ENCODE measurements at regions not wholly inside any gene's neighbourhood (a gene's known extent, or its start where the extent isn't known, plus 50 kb on each side); places are given as distances from the start of the nearest gene placed in this dataset.

DNA sequence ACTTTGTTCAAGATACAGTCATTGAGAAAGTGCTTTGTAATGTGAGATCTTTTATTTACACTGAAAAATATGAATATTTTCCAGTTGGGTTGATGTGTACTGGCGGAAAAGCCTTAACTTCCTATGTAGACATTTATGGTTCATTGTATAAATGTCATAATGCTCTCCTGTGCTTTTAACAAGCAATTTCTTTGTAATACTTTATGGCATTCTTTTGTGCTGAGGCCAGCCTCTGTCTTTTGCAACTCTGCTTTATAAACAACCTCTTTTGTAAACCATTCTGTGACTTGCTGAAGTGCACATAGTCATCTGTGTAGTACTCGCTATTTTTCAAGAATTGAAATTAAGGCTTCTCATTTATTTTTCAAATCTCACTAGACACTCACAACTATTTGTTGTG lies 291.2 kb downstream of the CDH11 start:
- Histone ChIP-seq H3K9me3 (ENCODE audit: control insufficient read depth, low read depth, low read length) (no peaks in the 10 kb centered on the region), H3K79me2 (ENCODE audit: control insufficient read depth, insufficient read depth, low read length) (no peaks in the 10 kb centered on the region), H3K4me2 (ENCODE audit: control insufficient read depth, extremely low read depth, insufficient read depth, low read depth, low read length) (no peak overlapping the region), H3K9ac (ENCODE audit: control insufficient read depth, extremely low read depth, insufficient read depth, low read length) (no peak overlapping the region), H3K4me3 (ENCODE audit: control insufficient read depth in 2 of 3, extremely low read depth in 1 of 3, insufficient read depth in 2 of 3, low read depth in 1 of 3, low read length in 3 of 3) (no peak overlapping the region), H3K9me1 (ENCODE audit: control insufficient read depth, extremely low read depth, insufficient read depth, low read length) (no peaks in the 10 kb centered on the region), H3K27ac (ENCODE audit: control insufficient read depth, insufficient read depth, low read length) (no peak overlapping the region), H3K27me3 (ENCODE audit: control insufficient read depth, extremely low read depth, insufficient read depth, low read length) (no peaks in the 10 kb centered on the region), H2AFZ (ENCODE audit: control insufficient read depth, low read length) (no peak overlapping the region), H3K4me1 (ENCODE audit: control insufficient read depth, extremely low read depth, insufficient read depth, low read length) (no peaks in the 10 kb centered on the region), H4K20me1 (ENCODE audit: control insufficient read depth, extremely low read depth, insufficient read depth, low read length) (no peaks in the 10 kb centered on the region), H3K36me3 (ENCODE audit: control insufficient read depth in 2 of 2, extremely low read depth in 1 of 2, insufficient read depth in 2 of 2, low read length in 2 of 2) (no peaks in the 10 kb centered on the region)
- dilution Hi-C loops (cut with MboI; ENCODE audit: extremely low pct_ligation_motif_present, low sequenced_read_pairs) = no loop called here
- FAIRE-seq (no peak), DNase-seq (ENCODE audit: low read depth, low spot score) (no peak)
- TF ChIP-seq EZH2 (IDR thresholded peaks at IDR 0.05; ENCODE audit: low read length) = no peak
- TF ChIP-seq, protein P1, sequence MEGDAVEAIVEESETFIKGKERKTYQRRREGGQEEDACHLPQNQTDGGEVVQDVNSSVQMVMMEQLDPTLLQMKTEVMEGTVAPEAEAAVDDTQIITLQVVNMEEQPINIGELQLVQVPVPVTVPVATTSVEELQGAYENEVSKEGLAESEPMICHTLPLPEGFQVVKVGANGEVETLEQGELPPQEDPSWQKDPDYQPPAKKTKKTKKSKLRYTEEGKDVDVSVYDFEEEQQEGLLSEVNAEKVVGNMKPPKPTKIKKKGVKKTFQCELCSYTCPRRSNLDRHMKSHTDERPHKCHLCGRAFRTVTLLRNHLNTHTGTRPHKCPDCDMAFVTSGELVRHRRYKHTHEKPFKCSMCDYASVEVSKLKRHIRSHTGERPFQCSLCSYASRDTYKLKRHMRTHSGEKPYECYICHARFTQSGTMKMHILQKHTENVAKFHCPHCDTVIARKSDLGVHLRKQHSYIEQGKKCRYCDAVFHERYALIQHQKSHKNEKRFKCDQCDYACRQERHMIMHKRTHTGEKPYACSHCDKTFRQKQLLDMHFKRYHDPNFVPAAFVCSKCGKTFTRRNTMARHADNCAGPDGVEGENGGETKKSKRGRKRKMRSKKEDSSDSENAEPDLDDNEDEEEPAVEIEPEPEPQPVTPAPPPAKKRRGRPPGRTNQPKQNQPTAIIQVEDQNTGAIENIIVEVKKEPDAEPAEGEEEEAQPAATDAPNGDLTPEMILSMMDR (optimal IDR thresholded peaks at IDR 0.05 in 1 of 3, IDR thresholded peaks at IDR 0.05 in 1 of 3, conservative IDR thresholded peaks at IDR 0.05 in 1 of 3; ENCODE audit: extremely low read depth in 1 of 3, insufficient read depth in 2 of 3, low read length in 3 of 3) = no peak

DNA sequence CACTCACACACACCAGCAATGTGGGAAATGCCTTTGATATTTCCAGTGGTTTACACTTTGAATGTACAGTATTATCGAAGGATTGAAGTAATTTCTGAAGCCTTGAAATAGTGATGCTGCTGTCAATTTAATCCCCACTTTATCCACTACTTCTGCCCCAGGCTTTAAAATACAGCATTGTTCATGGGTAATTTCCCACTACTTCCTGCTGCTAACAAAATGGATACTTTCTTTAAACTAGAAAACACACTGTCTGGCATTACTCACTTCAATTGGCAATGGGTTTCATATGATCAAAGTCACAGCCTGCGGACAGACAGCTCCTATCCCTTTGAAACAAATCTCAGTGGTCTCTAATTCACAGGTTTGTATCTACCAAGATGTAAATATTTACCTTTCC lies 292.2 kb downstream of the CDH11 start:
- Histone ChIP-seq H3K9me1 (ENCODE audit: control insufficient read depth, extremely low read depth, insufficient read depth, low read length) (no peaks in the 10 kb centered on the region), H3K9me3 (ENCODE audit: control insufficient read depth, low read depth, low read length) (no peaks in the 10 kb centered on the region), H3K9ac (ENCODE audit: control insufficient read depth, extremely low read depth, insufficient read depth, low read length) (no peak overlapping the region), H3K27me3 (ENCODE audit: control insufficient read depth, extremely low read depth, insufficient read depth, low read length) (no peaks in the 10 kb centered on the region), H4K20me1 (ENCODE audit: control insufficient read depth, extremely low read depth, insufficient read depth, low read length) (no peaks in the 10 kb centered on the region), H3K4me3 (ENCODE audit: control insufficient read depth in 2 of 3, extremely low read depth in 1 of 3, insufficient read depth in 2 of 3, low read depth in 1 of 3, low read length in 3 of 3) (no peak overlapping the region), H3K79me2 (ENCODE audit: control insufficient read depth, insufficient read depth, low read length) (no peaks in the 10 kb centered on the region), H3K4me1 (ENCODE audit: control insufficient read depth, extremely low read depth, insufficient read depth, low read length) (no peaks in the 10 kb centered on the region), H2AFZ (ENCODE audit: control insufficient read depth, low read length) (no peak overlapping the region), H3K36me3 (ENCODE audit: control insufficient read depth in 2 of 2, extremely low read depth in 1 of 2, insufficient read depth in 2 of 2, low read length in 2 of 2) (no peaks in the 10 kb centered on the region), H3K27ac (ENCODE audit: control insufficient read depth, insufficient read depth, low read length) (no peak overlapping the region), H3K4me2 (ENCODE audit: control insufficient read depth, extremely low read depth, insufficient read depth, low read depth, low read length) (no peak overlapping the region)
- FAIRE-seq = no peak
- TF ChIP-seq, protein P1 (optimal IDR thresholded peaks at IDR 0.05 in 1 of 3, IDR thresholded peaks at IDR 0.05 in 1 of 3, conservative IDR thresholded peaks at IDR 0.05 in 1 of 3; ENCODE audit: extremely low read depth in 1 of 3, insufficient read depth in 2 of 3, low read length in 3 of 3) = no peak
- no peak for TF ChIP-seq EZH2 (IDR thresholded peaks at IDR 0.05; ENCODE audit: low read length)
- dilution Hi-C loops (cut with MboI; ENCODE audit: extremely low pct_ligation_motif_present, low sequenced_read_pairs) = no loop called here
- no peak for DNase-seq (ENCODE audit: low read depth, low spot score)

Measured in keratinocyte (primary cell).